HCT116 (cell line): ENCODE measurements at regions not wholly inside any gene's neighbourhood (a gene's known extent, or its start where the extent isn't known, plus 50 kb on each side); places are given as distances from the start of the nearest gene placed in this dataset.

Experiments
- ATAC-seq: fragments of 200-7000 bp; cut with Tn5 transposase; 2 replicates; pipeline ENCODE4 v1.9.1; 2020; ENCODE audit warnings: mild to moderate bottlenecking, moderate library complexity
- BruUV-seq: library from RNA; stranded (reverse); fragments of 400-500 nt; replicated peaks from 2 replicates; lab custom pipeline; 2021; lab: Mats Ljungman, UMichigan
- CTCF ChIA-PET: fragments of 300-600 bp; sonication (Branson Sonifier 250); formaldehyde crosslinking; loops from one replicate; lab custom pipeline; 2021; ENCODE audit warnings: antibody characterized with exemption; lab: Charles Lee
- POLR2A ChIA-PET: fragments of 300-600, 350-600 bp; sonication (Branson Sonifier 250); formaldehyde crosslinking; loops from one replicate; lab custom pipeline; 2021; ENCODE audit warnings: antibody characterized with exemption; lab: Charles Lee
- RAD21 ChIA-PET, 2 experiments: fragments of 300-600 bp; sonication (Branson Sonifier 250); formaldehyde crosslinking; loops; one replicate each; lab custom pipeline; 2023; ENCODE audit warnings: low total read pairs in 2 of 2; ENCODE audit not compliant: uncharacterized antibody in 2 of 2, unreplicated experiment in 2 of 2, low non-redundant PET in 1 of 2; lab: Charles Lee
- DNase-seq: peaks from one replicate; pipeline ENCODE4 v3.0.0-alpha.2; 2010; ENCODE audit warnings: low read depth, low spot score
- H2AFZ ChIP-seq: fragments of 200-600 bp; shearing (Covaris generic), sonication (generic); 2 replicates; pipeline ENCODE4 v1.6.1; 2017; ENCODE audit warnings: low read depth, mixed run types, mixed read lengths, antibody characterized with exemption, low read length; ENCODE audit not compliant: poor library complexity, severe bottlenecking
- H3K27ac ChIP-seq: 2 replicates; pipeline ENCODE4 v1.5.1; 2012; ENCODE audit warnings: low read depth, low read length
- H3K27me3 ChIP-seq: fragments of 200-600 bp; sonication (generic); 2 replicates; pipeline ENCODE4 v1.6.1; 2016; ENCODE audit warnings: mixed run types, low read length, mixed read lengths; ENCODE audit not compliant: insufficient read depth
- H3K36me3 ChIP-seq, 2 experiments: fragments of 200-500 bp in 1 of 2; fragments of 200-600 bp in 1 of 2; sonication (Bioruptor generic) in 1 of 2; sonication (generic) in 1 of 2; 2 replicates each; pipeline versions ENCODE4 v1.5.1 to v1.6.1; 2014 to 2016; ENCODE audit warnings: low read length in 2 of 2, inconsistent platforms in 1 of 2, mixed read lengths in 1 of 2, mixed run types in 1 of 2; ENCODE audit not compliant: insufficient read depth in 2 of 2, control insufficient read depth in 1 of 2
- H3K4me1 ChIP-seq, 2 experiments: fragments of 200-600 bp in 1 of 2; sonication (generic) in 1 of 2; 2 replicates each; pipeline versions ENCODE4 v1.5.1 to v1.6.1; 2012 to 2017; ENCODE audit warnings: low read length in 2 of 2, inconsistent platforms in 1 of 2, mild to moderate bottlenecking in 1 of 2, mixed read lengths in 1 of 2, mixed run types in 1 of 2, moderate library complexity in 1 of 2; ENCODE audit not compliant: insufficient read depth in 2 of 2, control insufficient read depth in 1 of 2
- H3K4me2 ChIP-seq: fragments of 200-600 bp; sonication (generic); 2 replicates; pipeline ENCODE4 v1.6.1; 2017; ENCODE audit warnings: mixed run types, low read length, mixed read lengths
- H3K4me3 ChIP-seq, 2 experiments: fragments of 200-600 bp in 1 of 2; sonication (generic) in 1 of 2; replicated peaks in 1 of 2; 2 replicates each; pipeline ENCODE4 v1.5.1; 2011 to 2016; ENCODE audit warnings: low read length in 2 of 2, control low read depth in 1 of 2, low read depth in 1 of 2, mild to moderate bottlenecking in 1 of 2, mixed read lengths in 1 of 2, mixed run types in 1 of 2
- H3K79me2 ChIP-seq: fragments of 200-600 bp; sonication (generic); 2 replicates; pipeline ENCODE4 v1.6.1; 2017; ENCODE audit warnings: mild to moderate bottlenecking, mixed run types, low read length, moderate library complexity, mixed read lengths; ENCODE audit not compliant: insufficient read depth
- H3K9ac ChIP-seq: fragments of 200-600 bp; sonication (generic); 2 replicates; pipeline ENCODE4 v1.6.1; 2016; ENCODE audit warnings: low read length, mixed read lengths
- H3K9me2 ChIP-seq: fragments of 200-600 bp; sonication (generic), shearing (Covaris generic); 2 replicates; pipeline ENCODE4 v1.6.1; 2017; ENCODE audit warnings: mixed run types, mild to moderate bottlenecking, moderate library complexity; ENCODE audit not compliant: insufficient read depth
- H3K9me3 ChIP-seq, 2 experiments: fragments of 200-500 bp in 1 of 2; fragments of 200-600 bp in 1 of 2; sonication (Bioruptor generic) in 1 of 2; sonication (generic) in 1 of 2; 2 replicates each; pipeline ENCODE4 v1.6.1; 2014 to 2017; ENCODE audit warnings: low read length in 2 of 2, mixed read lengths in 2 of 2, inconsistent platforms in 1 of 2, low read depth in 1 of 2, mild to moderate bottlenecking in 1 of 2, mixed run types in 1 of 2, moderate library complexity in 1 of 2; ENCODE audit not compliant: control insufficient read depth in 1 of 2, insufficient read depth in 1 of 2
- H4K20me1 ChIP-seq: fragments of 200-600 bp; sonication (generic), shearing (Covaris generic); 2 replicates; pipeline ENCODE4 v1.6.1; 2017; ENCODE audit warnings: mixed run types, mild to moderate bottlenecking, moderate library complexity; ENCODE audit not compliant: insufficient read depth
- CBX3 ChIP-seq: IDR thresholded peaks from 2 replicates; pipeline ENCODE4 v1.6.1; 2012; ENCODE audit warnings: low read depth
- EGR1 ChIP-seq: IDR thresholded peaks from 2 replicates; pipeline ENCODE4 v1.6.1; 2012; ENCODE audit warnings: low read depth
- EZH2 ChIP-seq: fragments of 200-600 bp; sonication (generic); IDR thresholded peaks from 2 replicates; pipeline ENCODE4 v1.6.1; 2017; ENCODE audit warnings: antibody characterized with exemption, mixed run types
- EZH2phosphoT487 ChIP-seq: fragments of 200-600 bp; IDR thresholded peaks from 2 replicates; pipeline ENCODE4 v1.6.1; 2018; ENCODE audit warnings: antibody characterized with exemption, borderline replicate concordance
- FOSL1 ChIP-seq: IDR thresholded peaks from 2 replicates; pipeline ENCODE4 v1.6.1; 2012; ENCODE audit warnings: low read depth
- JUND ChIP-seq: IDR thresholded peaks from 2 replicates; pipeline ENCODE4 v1.6.1; 2012
- POLR2A ChIP-seq: IDR thresholded peaks from 2 replicates; pipeline ENCODE4 v1.7.0; 2011; ENCODE audit warnings: borderline replicate concordance; ENCODE audit not compliant: insufficient read depth, insufficient read length; ENCODE audit errors: extremely low read depth
- RAD21 ChIP-seq: IDR thresholded peaks from 2 replicates; pipeline ENCODE4 v1.6.1; 2012; ENCODE audit warnings: low read depth, mild to moderate bottlenecking
- SIN3A ChIP-seq: IDR thresholded peaks from 2 replicates; pipeline ENCODE4 v1.6.1; 2012; ENCODE audit warnings: low read depth
- ZNF274 ChIP-seq: fragments of 200-500 bp; sonication (Bioruptor generic); IDR thresholded peaks from 2 replicates; pipeline ENCODE4 v1.6.1; 2014; ENCODE audit warnings: mild to moderate bottlenecking, low read depth, low read length, inconsistent platforms
- intact Hi-C: fragments of 100-400 bp; cut with micrococcal nuclease; formaldehyde crosslinking; loops from 2 replicates; pipeline ENCODE4 v1.10.0; 2022
- TF ChIP-seq, protein P1 (sequence below): IDR thresholded peaks from 2 replicates; pipeline ENCODE4 v1.6.1; 2012
- TF ChIP-seq, protein P2 (sequence below): IDR thresholded peaks from 2 replicates; pipeline ENCODE4 v1.6.1; 2012; ENCODE audit warnings: low read depth
- TF ChIP-seq, protein P3 (sequence below): IDR thresholded peaks from 2 replicates; pipeline ENCODE4 v1.6.1; 2011; ENCODE audit warnings: mild to moderate bottlenecking, low read length, moderate library complexity; ENCODE audit not compliant: insufficient replicate concordance; ENCODE audit errors: extremely low read depth

DNA sequence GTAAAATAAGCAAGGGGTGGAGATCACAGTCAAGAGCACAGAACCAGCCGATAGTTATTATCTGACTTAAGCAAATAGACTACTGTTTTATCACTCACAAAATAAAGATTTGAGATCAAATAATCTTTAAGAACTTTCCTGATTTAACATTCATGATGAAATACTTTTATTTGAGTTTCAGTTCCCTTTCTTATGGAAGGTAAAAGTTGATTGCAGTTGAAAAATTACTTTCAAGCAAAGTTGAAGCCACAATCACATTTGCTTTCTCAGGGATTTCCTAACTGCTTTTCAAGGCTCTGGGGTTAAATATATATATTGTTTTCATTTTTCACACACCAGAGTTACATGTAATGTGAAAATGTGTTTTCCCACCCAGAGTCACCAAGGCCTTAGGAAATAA lies 599.5 kb downstream of the KCNJ3 start:
- BruUV-seq: no TSS peak
- no peaks in the 10 kb centered on the region for H3K4me1 ChIP-seq
- H3K27ac ChIP-seq: no peak overlapping the region
- no peak overlapping the region for H3K4me3 ChIP-seq
- ATAC-seq (no peak), DNase-seq (no peak)
- no peaks in the 10 kb centered on the region for H4K20me1 ChIP-seq
- CTCF ChIA-PET: no interaction called here
- intact Hi-C loops: no loop called here
- H3K4me2 ChIP-seq: no peak overlapping the region
- no peaks in the 10 kb centered on the region for H3K36me3 ChIP-seq
- H2AFZ ChIP-seq: peak overlapping the region; percentile 22
- no peaks in the 10 kb centered on the region for H3K79me2 ChIP-seq
- no peaks in the 10 kb centered on the region for H3K27me3 ChIP-seq
- TF ChIP-seq JUND (no peak), RAD21 (no peak), EGR1 (no peak), SIN3A (no peak), CBX3 (no peak), POLR2A (no peak), ZNF274 (no peak), FOSL1 (no peak), EZH2 (no peak), EZH2phosphoT487 (no peak)
- TF ChIP-seq, protein P1, sequence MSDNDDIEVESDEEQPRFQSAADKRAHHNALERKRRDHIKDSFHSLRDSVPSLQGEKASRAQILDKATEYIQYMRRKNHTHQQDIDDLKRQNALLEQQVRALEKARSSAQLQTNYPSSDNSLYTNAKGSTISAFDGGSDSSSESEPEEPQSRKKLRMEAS: no peak
- TF ChIP-seq, protein P2, sequence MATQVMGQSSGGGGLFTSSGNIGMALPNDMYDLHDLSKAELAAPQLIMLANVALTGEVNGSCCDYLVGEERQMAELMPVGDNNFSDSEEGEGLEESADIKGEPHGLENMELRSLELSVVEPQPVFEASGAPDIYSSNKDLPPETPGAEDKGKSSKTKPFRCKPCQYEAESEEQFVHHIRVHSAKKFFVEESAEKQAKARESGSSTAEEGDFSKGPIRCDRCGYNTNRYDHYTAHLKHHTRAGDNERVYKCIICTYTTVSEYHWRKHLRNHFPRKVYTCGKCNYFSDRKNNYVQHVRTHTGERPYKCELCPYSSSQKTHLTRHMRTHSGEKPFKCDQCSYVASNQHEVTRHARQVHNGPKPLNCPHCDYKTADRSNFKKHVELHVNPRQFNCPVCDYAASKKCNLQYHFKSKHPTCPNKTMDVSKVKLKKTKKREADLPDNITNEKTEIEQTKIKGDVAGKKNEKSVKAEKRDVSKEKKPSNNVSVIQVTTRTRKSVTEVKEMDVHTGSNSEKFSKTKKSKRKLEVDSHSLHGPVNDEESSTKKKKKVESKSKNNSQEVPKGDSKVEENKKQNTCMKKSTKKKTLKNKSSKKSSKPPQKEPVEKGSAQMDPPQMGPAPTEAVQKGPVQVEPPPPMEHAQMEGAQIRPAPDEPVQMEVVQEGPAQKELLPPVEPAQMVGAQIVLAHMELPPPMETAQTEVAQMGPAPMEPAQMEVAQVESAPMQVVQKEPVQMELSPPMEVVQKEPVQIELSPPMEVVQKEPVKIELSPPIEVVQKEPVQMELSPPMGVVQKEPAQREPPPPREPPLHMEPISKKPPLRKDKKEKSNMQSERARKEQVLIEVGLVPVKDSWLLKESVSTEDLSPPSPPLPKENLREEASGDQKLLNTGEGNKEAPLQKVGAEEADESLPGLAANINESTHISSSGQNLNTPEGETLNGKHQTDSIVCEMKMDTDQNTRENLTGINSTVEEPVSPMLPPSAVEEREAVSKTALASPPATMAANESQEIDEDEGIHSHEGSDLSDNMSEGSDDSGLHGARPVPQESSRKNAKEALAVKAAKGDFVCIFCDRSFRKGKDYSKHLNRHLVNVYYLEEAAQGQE: no peak
- TF ChIP-seq, protein P3, sequence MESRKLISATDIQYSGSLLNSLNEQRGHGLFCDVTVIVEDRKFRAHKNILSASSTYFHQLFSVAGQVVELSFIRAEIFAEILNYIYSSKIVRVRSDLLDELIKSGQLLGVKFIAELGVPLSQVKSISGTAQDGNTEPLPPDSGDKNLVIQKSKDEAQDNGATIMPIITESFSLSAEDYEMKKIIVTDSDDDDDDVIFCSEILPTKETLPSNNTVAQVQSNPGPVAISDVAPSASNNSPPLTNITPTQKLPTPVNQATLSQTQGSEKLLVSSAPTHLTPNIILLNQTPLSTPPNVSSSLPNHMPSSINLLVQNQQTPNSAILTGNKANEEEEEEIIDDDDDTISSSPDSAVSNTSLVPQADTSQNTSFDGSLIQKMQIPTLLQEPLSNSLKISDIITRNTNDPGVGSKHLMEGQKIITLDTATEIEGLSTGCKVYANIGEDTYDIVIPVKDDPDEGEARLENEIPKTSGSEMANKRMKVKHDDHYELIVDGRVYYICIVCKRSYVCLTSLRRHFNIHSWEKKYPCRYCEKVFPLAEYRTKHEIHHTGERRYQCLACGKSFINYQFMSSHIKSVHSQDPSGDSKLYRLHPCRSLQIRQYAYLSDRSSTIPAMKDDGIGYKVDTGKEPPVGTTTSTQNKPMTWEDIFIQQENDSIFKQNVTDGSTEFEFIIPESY: no peak
- H3K9ac ChIP-seq: no peak overlapping the region
- POLR2A ChIA-PET: no interaction called here
- H3K9me3 ChIP-seq: no peaks in the 10 kb centered on the region
- RAD21 ChIA-PET: no interaction called here
- H3K9me2 ChIP-seq: no peaks in the 10 kb centered on the region
